ENCODE measurements at regions not wholly inside any gene's neighbourhood (a gene's known extent, or its start where the extent isn't known, plus 50 kb on each side); places are given as distances from the start of the nearest gene placed in this dataset.

DNA sequence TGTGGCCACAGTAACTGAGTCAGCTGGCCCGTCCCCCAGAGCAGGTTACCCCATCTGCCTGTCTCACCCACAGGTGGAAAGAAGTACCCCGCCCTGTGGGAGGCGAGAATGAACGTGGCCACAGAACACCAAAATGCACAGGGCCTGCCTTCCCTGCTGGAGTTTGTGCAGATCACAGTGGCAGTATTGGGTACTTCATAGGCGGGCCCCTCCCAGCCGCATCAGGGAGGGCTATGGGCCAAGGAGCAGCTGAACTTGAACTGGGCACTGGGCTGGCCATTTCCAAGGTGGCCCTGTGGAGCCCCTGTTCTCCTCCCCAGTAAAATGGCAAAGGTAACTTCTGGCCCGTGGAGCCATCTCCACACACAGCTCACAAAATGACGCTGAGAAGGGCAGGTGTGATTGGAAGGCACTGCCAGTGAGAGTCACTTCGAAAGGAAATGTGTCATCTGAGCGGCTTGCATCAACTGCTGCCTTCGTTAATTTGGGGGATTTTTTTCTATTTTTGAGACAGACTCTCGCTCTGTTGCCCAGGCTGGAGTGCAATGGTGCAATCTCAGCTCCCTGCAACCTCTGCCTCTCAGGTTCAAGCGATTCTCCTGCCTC lies 162.9 kb downstream of the ENGASE start:
- Histone ChIP-seq H4K20me1 (ENCODE audit: insufficient read depth) (no peaks in the 10 kb centered on the region), H3K9me3 (ENCODE audit: low read length) (no peaks in the 10 kb centered on the region), H3K27me3 (ENCODE audit: insufficient read depth, low read depth, low read length) (no peaks in the 10 kb centered on the region), H3K9ac (ENCODE audit: low read length) (no peak overlapping the region), H2AFZ (ENCODE audit: low read depth, low read length) (no peak overlapping the region), H3K9me2 (ENCODE audit: insufficient read depth, low read length) (no peaks in the 10 kb centered on the region), H3K4me3 (ENCODE audit: low read length) (no peak overlapping the region), H3K79me2 (replicated peaks; ENCODE audit: insufficient read depth, low read length) (no peaks in the 10 kb centered on the region), H3K4me2 (ENCODE audit: low read length) (no peak overlapping the region), H3K27ac (ENCODE audit: low read length) (no peak overlapping the region), H3F3A (ENCODE audit: insufficient read depth, low read length, poor library complexity, severe bottlenecking) (no peaks in the 10 kb centered on the region), H3K36me3 (ENCODE audit: insufficient read depth, low read length) (no peaks in the 10 kb centered on the region)
- TF ChIP-seq EZH2 (IDR thresholded peaks at IDR 0.05; ENCODE audit: borderline replicate concordance, insufficient read depth, low read length, poor library complexity, severe bottlenecking) = no peak
- TF ChIP-seq, protein P1, sequence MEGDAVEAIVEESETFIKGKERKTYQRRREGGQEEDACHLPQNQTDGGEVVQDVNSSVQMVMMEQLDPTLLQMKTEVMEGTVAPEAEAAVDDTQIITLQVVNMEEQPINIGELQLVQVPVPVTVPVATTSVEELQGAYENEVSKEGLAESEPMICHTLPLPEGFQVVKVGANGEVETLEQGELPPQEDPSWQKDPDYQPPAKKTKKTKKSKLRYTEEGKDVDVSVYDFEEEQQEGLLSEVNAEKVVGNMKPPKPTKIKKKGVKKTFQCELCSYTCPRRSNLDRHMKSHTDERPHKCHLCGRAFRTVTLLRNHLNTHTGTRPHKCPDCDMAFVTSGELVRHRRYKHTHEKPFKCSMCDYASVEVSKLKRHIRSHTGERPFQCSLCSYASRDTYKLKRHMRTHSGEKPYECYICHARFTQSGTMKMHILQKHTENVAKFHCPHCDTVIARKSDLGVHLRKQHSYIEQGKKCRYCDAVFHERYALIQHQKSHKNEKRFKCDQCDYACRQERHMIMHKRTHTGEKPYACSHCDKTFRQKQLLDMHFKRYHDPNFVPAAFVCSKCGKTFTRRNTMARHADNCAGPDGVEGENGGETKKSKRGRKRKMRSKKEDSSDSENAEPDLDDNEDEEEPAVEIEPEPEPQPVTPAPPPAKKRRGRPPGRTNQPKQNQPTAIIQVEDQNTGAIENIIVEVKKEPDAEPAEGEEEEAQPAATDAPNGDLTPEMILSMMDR (IDR thresholded peaks at IDR 0.05; ENCODE audit: poor library complexity, severe bottlenecking) = no peak
- no peak for TF ChIP-seq EP300 (conservative IDR thresholded peaks at IDR 0.05; ENCODE audit: poor library complexity, severe bottlenecking)
- TF ChIP-seq, protein P2, sequence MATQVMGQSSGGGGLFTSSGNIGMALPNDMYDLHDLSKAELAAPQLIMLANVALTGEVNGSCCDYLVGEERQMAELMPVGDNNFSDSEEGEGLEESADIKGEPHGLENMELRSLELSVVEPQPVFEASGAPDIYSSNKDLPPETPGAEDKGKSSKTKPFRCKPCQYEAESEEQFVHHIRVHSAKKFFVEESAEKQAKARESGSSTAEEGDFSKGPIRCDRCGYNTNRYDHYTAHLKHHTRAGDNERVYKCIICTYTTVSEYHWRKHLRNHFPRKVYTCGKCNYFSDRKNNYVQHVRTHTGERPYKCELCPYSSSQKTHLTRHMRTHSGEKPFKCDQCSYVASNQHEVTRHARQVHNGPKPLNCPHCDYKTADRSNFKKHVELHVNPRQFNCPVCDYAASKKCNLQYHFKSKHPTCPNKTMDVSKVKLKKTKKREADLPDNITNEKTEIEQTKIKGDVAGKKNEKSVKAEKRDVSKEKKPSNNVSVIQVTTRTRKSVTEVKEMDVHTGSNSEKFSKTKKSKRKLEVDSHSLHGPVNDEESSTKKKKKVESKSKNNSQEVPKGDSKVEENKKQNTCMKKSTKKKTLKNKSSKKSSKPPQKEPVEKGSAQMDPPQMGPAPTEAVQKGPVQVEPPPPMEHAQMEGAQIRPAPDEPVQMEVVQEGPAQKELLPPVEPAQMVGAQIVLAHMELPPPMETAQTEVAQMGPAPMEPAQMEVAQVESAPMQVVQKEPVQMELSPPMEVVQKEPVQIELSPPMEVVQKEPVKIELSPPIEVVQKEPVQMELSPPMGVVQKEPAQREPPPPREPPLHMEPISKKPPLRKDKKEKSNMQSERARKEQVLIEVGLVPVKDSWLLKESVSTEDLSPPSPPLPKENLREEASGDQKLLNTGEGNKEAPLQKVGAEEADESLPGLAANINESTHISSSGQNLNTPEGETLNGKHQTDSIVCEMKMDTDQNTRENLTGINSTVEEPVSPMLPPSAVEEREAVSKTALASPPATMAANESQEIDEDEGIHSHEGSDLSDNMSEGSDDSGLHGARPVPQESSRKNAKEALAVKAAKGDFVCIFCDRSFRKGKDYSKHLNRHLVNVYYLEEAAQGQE (IDR thresholded peaks at IDR 0.05; ENCODE audit: borderline replicate concordance) = no peak
- TF ChIP-seq POLR2AphosphoS5 (IDR thresholded peaks at IDR 0.05) = no peak
- no peak for TF ChIP-seq RAD21 (conservative IDR thresholded peaks at IDR 0.05)
- no peak for TF ChIP-seq TAF1 (IDR thresholded peaks at IDR 0.05; ENCODE audit: low read depth)
- TF ChIP-seq MXI1 (conservative IDR thresholded peaks at IDR 0.05; ENCODE audit: poor library complexity, severe bottlenecking) = no peak
- TF ChIP-seq SMC3 (conservative IDR thresholded peaks at IDR 0.05; ENCODE audit: poor library complexity) = no peak

DNA sequence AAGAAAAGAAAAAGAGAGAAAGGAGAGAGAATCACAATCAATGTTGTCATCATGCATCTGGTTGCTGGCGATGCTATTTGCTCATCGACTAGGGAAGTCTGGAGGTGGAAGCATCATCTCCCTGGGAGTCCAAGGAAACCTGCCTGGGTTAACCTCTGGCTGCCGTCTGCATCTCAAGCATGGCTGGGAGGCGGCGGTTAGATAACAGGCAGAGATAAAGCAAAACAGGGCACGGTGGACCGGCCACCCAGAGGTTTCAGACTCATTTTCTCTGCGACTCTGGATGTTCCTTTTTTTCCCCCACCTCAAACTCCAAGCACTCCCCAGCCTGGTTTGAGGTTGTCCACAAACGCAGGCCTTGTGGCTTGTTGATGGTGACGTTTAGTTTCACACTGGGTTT lies 161.2 kb downstream of the ENGASE start:
- TF ChIP-seq, protein P1 (IDR thresholded peaks at IDR 0.05; ENCODE audit: poor library complexity, severe bottlenecking) = no peak
- TF ChIP-seq RAD21 (conservative IDR thresholded peaks at IDR 0.05) (no peak), EZH2 (IDR thresholded peaks at IDR 0.05; ENCODE audit: borderline replicate concordance, insufficient read depth, low read length, poor library complexity, severe bottlenecking) (no peak), EP300 (conservative IDR thresholded peaks at IDR 0.05; ENCODE audit: poor library complexity, severe bottlenecking) (no peak), POLR2AphosphoS5 (IDR thresholded peaks at IDR 0.05) (peak; percentile 30), SMC3 (conservative IDR thresholded peaks at IDR 0.05; ENCODE audit: poor library complexity) (no peak), TAF1 (IDR thresholded peaks at IDR 0.05; ENCODE audit: low read depth) (no peak), MXI1 (conservative IDR thresholded peaks at IDR 0.05; ENCODE audit: poor library complexity, severe bottlenecking) (no peak)
- TF ChIP-seq, protein P2 (IDR thresholded peaks at IDR 0.05; ENCODE audit: borderline replicate concordance) = peak; percentile 35
- no peak overlapping the region for H3K4me3 ChIP-seq (ENCODE audit: low read length)

More for the DNA sequence above, 161.2 kb downstream of the ENGASE start:
- no peaks in the 10 kb centered on the region for H4K20me1 ChIP-seq (ENCODE audit: insufficient read depth)
- no peaks in the 10 kb centered on the region for H3F3A ChIP-seq (ENCODE audit: insufficient read depth, low read length, poor library complexity, severe bottlenecking)
- no peaks in the 10 kb centered on the region for H3K27me3 ChIP-seq (ENCODE audit: insufficient read depth, low read depth, low read length)
- no peaks in the 10 kb centered on the region for H3K9me3 ChIP-seq (ENCODE audit: low read length)
- H2AFZ ChIP-seq (ENCODE audit: low read depth, low read length) = no peak overlapping the region
- no peaks in the 10 kb centered on the region for H3K9me2 ChIP-seq (ENCODE audit: insufficient read depth, low read length)
- H3K79me2 ChIP-seq (replicated peaks; ENCODE audit: insufficient read depth, low read length) = no peaks in the 10 kb centered on the region
- H3K36me3 ChIP-seq (ENCODE audit: insufficient read depth, low read length) = no peaks in the 10 kb centered on the region
- no peak overlapping the region for H3K4me2 ChIP-seq (ENCODE audit: low read length)
- H3K27ac ChIP-seq (ENCODE audit: low read length) = peak overlapping the region; percentile 25
- no peak overlapping the region for H3K9ac ChIP-seq (ENCODE audit: low read length)

Measured in neural cell (in vitro differentiated cells).